ENCODE measurements at regions not wholly inside any gene's neighbourhood (a gene's known extent, or its start where the extent isn't known, plus 50 kb on each side); places are given as distances from the start of the nearest gene placed in this dataset.

DNA sequence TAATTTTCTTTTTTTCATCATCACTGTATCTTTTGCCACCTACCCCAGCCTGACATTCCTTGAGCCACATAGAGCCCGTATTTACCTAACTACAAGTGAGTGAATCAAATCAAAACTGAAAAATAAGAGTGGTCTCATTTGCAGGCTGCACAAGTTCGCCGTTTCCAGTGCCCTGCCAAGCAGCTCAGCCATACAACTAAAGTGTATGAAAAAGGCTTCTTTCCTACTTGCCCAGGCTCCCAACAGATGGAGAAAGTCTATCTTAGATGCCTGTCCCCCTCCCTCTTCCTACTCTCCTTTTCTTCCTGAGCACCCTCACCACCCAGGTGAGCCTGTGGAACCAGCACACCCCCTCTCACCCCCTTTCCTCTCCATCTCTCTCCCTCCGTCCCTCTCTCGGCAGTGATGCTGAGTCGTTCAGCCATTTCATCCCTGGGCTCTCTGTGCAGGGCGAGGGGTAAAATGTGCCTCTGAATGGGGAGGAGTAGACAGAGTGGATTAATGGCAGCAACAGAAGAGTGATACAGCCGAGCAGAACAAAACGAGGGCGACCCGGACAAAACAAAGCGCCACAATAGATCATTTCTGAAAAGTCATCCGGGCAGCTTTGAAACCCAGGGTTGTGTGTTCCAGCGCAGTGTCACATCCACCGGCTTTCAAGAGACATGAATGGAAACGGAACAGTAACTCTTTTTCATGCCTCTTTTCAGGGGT lies 65.0 kb upstream of the POU3F3 start:
- TF ChIP-seq JUN (IDR thresholded peaks at IDR 0.05) (no peak), EP300 (IDR thresholded peaks at IDR 0.05) (no peak), POLR2A (IDR thresholded peaks at IDR 0.05; ENCODE audit: low read length) (no peak)
- TF ChIP-seq, protein P1, sequence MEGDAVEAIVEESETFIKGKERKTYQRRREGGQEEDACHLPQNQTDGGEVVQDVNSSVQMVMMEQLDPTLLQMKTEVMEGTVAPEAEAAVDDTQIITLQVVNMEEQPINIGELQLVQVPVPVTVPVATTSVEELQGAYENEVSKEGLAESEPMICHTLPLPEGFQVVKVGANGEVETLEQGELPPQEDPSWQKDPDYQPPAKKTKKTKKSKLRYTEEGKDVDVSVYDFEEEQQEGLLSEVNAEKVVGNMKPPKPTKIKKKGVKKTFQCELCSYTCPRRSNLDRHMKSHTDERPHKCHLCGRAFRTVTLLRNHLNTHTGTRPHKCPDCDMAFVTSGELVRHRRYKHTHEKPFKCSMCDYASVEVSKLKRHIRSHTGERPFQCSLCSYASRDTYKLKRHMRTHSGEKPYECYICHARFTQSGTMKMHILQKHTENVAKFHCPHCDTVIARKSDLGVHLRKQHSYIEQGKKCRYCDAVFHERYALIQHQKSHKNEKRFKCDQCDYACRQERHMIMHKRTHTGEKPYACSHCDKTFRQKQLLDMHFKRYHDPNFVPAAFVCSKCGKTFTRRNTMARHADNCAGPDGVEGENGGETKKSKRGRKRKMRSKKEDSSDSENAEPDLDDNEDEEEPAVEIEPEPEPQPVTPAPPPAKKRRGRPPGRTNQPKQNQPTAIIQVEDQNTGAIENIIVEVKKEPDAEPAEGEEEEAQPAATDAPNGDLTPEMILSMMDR (IDR thresholded peaks at IDR 0.05): no peak
